ENCODE measurements at regions not wholly inside any gene's neighbourhood (a gene's known extent, or its start where the extent isn't known, plus 50 kb on each side); places are given as distances from the start of the nearest gene placed in this dataset.
"Not testable (repeated sequence)": the region's sequence is repeated elsewhere in the genome, so short reads cannot be mapped to it uniquely, and the experiment has no call there.

DNA sequence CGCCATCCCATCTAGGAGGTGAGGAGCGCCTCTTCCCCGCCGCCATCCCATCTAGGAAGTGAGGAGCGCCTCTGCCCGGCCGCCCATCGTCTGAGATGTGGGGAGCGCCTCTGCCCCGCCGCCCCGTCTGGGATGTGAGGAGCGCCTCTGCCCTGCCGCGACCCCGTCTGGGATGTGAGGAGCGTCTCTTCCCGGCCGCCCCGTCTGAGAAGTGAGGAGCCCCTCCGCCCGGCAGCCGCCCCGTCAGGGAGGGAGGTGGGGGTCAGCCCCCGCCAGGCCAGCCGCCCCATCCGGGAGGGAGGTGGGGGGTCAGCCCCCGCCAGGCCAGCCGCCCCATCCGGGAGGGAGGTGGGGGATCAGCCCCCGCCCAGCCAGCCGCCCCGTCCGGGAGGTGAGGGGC, 212.2 kb downstream of the RRAGC start:
- TF ChIP-seq, protein P1, sequence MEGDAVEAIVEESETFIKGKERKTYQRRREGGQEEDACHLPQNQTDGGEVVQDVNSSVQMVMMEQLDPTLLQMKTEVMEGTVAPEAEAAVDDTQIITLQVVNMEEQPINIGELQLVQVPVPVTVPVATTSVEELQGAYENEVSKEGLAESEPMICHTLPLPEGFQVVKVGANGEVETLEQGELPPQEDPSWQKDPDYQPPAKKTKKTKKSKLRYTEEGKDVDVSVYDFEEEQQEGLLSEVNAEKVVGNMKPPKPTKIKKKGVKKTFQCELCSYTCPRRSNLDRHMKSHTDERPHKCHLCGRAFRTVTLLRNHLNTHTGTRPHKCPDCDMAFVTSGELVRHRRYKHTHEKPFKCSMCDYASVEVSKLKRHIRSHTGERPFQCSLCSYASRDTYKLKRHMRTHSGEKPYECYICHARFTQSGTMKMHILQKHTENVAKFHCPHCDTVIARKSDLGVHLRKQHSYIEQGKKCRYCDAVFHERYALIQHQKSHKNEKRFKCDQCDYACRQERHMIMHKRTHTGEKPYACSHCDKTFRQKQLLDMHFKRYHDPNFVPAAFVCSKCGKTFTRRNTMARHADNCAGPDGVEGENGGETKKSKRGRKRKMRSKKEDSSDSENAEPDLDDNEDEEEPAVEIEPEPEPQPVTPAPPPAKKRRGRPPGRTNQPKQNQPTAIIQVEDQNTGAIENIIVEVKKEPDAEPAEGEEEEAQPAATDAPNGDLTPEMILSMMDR (conservative IDR thresholded peaks at IDR 0.05; ENCODE audit: low read length) = not testable (repeated sequence)
- TF ChIP-seq EZH2phosphoT487 (IDR thresholded peaks at IDR 0.05; ENCODE audit: borderline replicate concordance, low read depth, low read length) = not testable (repeated sequence)
